ENCODE measurements at regions not wholly inside any gene's neighbourhood (a gene's known extent, or its start where the extent isn't known, plus 50 kb on each side); places are given as distances from the start of the nearest gene placed in this dataset.

DNA sequence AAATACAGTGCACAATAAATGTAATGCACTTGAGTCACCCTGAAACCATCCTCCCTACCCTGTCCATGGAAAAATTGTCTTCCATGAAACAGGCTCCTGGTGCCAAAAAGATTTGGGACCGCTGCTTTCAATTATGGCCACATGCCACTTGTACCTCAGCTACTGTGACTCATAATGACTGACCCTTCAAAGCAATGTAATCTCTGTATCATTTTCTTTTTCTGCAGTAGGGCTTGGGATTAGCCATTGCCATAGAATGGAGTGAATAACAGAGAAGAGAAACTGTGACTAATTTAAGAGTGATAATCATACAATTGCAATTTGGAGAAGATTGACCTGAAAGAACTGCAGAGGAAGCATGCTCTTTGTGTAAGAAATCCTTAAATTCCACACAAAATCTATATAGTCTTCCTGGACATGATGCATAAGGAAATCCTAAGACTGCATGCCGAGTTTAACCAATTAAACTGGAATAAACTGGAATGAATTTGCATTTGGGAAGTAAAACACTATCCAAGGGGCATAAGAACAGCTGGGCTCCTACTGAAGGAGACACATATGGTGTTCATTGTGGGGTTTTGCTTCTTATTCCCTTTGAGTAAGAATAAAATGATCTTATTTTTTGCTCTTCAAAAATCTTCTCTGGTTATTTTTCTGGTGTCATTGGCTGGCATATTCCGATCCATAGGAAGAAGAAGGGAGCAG is 59.5 kb upstream of the SLC7A1 start:
- intact Hi-C loops (cut with DNase I), result no loop called here
- ATAC-seq, result no peak
- Histone ChIP-seq H3K36me3 (no peaks in the 10 kb centered on the region), H3K27me3 (no peaks in the 10 kb centered on the region), H3K4me3 (no peak overlapping the region), H3K27ac (no peak overlapping the region), H3K4me1 (no peaks in the 10 kb centered on the region), H3K9me3 (no peaks in the 10 kb centered on the region)
- WGBS (ENCODE audit: insufficient coverage, low coverage, low lambda C conversion rate, missing lambda C conversion rate), result 56% methylated on average over 3 of the region's 3 CpGs
- DNase-seq, result no peak
- TF ChIP-seq, protein P1, sequence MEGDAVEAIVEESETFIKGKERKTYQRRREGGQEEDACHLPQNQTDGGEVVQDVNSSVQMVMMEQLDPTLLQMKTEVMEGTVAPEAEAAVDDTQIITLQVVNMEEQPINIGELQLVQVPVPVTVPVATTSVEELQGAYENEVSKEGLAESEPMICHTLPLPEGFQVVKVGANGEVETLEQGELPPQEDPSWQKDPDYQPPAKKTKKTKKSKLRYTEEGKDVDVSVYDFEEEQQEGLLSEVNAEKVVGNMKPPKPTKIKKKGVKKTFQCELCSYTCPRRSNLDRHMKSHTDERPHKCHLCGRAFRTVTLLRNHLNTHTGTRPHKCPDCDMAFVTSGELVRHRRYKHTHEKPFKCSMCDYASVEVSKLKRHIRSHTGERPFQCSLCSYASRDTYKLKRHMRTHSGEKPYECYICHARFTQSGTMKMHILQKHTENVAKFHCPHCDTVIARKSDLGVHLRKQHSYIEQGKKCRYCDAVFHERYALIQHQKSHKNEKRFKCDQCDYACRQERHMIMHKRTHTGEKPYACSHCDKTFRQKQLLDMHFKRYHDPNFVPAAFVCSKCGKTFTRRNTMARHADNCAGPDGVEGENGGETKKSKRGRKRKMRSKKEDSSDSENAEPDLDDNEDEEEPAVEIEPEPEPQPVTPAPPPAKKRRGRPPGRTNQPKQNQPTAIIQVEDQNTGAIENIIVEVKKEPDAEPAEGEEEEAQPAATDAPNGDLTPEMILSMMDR (IDR thresholded peaks at IDR 0.05), result no peak
- TF ChIP-seq POLR2A (IDR thresholded peaks at IDR 0.05), result no peak

- Histone ChIP-seq H3K36me3 (no peaks in the 10 kb centered on the region), H3K4me1 (no peaks in the 10 kb centered on the region), H3K9me3 (no peaks in the 10 kb centered on the region), H3K27ac (no peak overlapping the region), H3K27me3 (no peaks in the 10 kb centered on the region), H3K4me3 (no peak overlapping the region)
- no peak for TF ChIP-seq POLR2A (IDR thresholded peaks at IDR 0.05)
- TF ChIP-seq, protein P1 (IDR thresholded peaks at IDR 0.05), result no peak
- intact Hi-C loops (cut with DNase I), result no loop called here
- 85% methylated on average over 4 of the region's 6 CpGs for WGBS (ENCODE audit: insufficient coverage, low coverage, low lambda C conversion rate, missing lambda C conversion rate)
- DNase-seq (no peak), ATAC-seq (no peak)
Observed at GRCh38 chr13:29654384-29654783, 58.9 kb upstream of the SLC7A1 start.

DNA sequence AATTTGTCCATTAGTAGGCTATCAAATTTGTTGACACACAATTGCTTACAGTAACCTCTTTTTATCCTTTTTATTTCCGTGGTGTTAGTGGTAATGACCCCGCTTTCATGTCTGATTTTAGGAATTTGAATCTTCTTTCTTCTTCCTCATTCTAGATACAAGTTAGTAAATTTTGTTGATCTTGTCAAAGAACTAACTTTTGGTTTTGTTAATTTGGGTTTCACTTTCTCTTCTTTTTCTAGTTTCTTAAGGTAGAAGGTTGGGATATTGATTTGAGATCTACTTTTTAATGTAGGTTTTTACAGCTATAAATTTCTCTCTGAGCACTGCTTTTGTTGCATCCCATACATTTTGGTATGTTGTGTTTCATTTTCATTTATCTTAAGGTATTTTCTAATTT is 53.3 kb upstream of the SLC7A1 start:
- 72% methylated on average over 2 of the region's 2 CpGs for WGBS (ENCODE audit: insufficient coverage, low coverage, low lambda C conversion rate, missing lambda C conversion rate)
- no peaks in the 10 kb centered on the region for H3K4me1 ChIP-seq
- no peak for DNase-seq
- intact Hi-C loops (cut with DNase I), result no loop called here
- no peak overlapping the region for H3K4me3 ChIP-seq
- no peaks in the 10 kb centered on the region for H3K27me3 ChIP-seq
- TF ChIP-seq POLR2A (IDR thresholded peaks at IDR 0.05), result no peak
- ATAC-seq, result no peak
- no peaks in the 10 kb centered on the region for H3K9me3 ChIP-seq
- no peaks in the 10 kb centered on the region for H3K36me3 ChIP-seq
- H3K27ac ChIP-seq, result no peak overlapping the region

Measured in right lobe of liver (tissue), 6 donors.